Ascending aorta (tissue), 2 donors: ENCODE measurements at regions not wholly inside any gene's neighbourhood (a gene's known extent, or its start where the extent isn't known, plus 50 kb on each side); places are given as distances from the start of the nearest gene placed in this dataset.
"Not testable (repeated sequence)": the region's sequence is repeated elsewhere in the genome, so short reads cannot be mapped to it uniquely, and the experiment has no call there.

ENCODE experiments used
- DNase-seq, 2 donors: peaks; one replicate each; pipeline ENCODE4 v3.0.0-alpha.2; 2019; ENCODE audit warnings: low spot score in 2 of 2
- H3K27ac ChIP-seq, 2 donors: fragments of 200-600 bp; sonication (generic); one replicate each; pipeline ENCODE4 v1.5.1; 2016 to 2017; ENCODE audit warnings: mild to moderate bottlenecking in 1 of 2
- H3K27me3 ChIP-seq: fragments of 200-600 bp; sonication (generic); one replicate; pipeline ENCODE4 v1.5.1; 2017
- H3K36me3 ChIP-seq, 2 donors: fragments of 200-600 bp; sonication (generic); one replicate each; pipeline ENCODE4 v1.5.1; 2016
- H3K4me1 ChIP-seq, 2 donors: fragments of 200-600 bp; sonication (generic); one replicate each; pipeline ENCODE4 v1.5.1; 2016 to 2017; ENCODE audit warnings: mild to moderate bottlenecking in 1 of 2
- H3K4me3 ChIP-seq, 2 donors: fragments of 200-600 bp; sonication (generic); one replicate each; pipeline ENCODE4 v1.5.1; 2016 to 2017; ENCODE audit warnings: mild to moderate bottlenecking in 1 of 2
- H3K9me3 ChIP-seq, 2 donors: fragments of 200-600 bp; sonication (generic); one replicate each; pipeline ENCODE4 v1.5.1; 2016
- intact Hi-C: fragments of 100-400 bp; cut with DNase I; formaldehyde crosslinking; loops from one replicate; pipeline ENCODE4 v1.15.1; 2023
- TF ChIP-seq, protein P1 (sequence below), 3 experiments: fragments of 200-600 bp in 2 of 3; fragments of 450-650 bp in 1 of 3; sonication (generic) in 2 of 3; IDR thresholded peaks; one replicate each; pipeline ENCODE4 v1.5.1; 2016 to 2019; ENCODE audit warnings: antibody characterized with exemption in 3 of 3, mild to moderate bottlenecking in 1 of 3, moderate library complexity in 1 of 3

DNA sequence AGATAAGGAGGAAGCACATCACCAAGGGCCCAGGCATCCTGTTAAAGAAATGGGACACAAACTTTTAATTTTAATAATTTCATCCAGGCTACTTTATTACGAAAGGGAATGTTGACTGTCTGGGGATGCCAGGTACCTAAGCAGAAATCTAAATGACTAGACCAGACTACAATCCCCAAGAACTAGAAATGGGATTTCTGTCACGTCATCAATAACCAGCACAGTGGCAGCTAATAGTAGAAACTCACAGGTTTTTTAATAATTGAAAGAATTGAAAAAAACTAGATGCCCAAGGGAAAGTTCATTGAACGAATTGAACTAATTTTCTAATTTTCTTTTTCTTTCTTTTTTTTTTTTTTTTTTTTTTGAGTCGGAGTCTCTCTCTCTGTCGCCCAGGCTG lies 789.3 kb downstream of the IGSF11 start:
- Histone ChIP-seq H3K9me3 (no peaks in the 10 kb centered on the region), H3K27me3 (no peaks in the 10 kb centered on the region), H3K36me3 (no peaks in the 10 kb centered on the region), H3K4me3 (no peak overlapping the region), H3K27ac (no peak overlapping the region), H3K4me1 (no peaks in the 10 kb centered on the region)
- DNase-seq = no peak
- TF ChIP-seq, protein P1, sequence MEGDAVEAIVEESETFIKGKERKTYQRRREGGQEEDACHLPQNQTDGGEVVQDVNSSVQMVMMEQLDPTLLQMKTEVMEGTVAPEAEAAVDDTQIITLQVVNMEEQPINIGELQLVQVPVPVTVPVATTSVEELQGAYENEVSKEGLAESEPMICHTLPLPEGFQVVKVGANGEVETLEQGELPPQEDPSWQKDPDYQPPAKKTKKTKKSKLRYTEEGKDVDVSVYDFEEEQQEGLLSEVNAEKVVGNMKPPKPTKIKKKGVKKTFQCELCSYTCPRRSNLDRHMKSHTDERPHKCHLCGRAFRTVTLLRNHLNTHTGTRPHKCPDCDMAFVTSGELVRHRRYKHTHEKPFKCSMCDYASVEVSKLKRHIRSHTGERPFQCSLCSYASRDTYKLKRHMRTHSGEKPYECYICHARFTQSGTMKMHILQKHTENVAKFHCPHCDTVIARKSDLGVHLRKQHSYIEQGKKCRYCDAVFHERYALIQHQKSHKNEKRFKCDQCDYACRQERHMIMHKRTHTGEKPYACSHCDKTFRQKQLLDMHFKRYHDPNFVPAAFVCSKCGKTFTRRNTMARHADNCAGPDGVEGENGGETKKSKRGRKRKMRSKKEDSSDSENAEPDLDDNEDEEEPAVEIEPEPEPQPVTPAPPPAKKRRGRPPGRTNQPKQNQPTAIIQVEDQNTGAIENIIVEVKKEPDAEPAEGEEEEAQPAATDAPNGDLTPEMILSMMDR (IDR thresholded peaks at IDR 0.05) = no peak
- intact Hi-C loops = no loop called here

DNA sequence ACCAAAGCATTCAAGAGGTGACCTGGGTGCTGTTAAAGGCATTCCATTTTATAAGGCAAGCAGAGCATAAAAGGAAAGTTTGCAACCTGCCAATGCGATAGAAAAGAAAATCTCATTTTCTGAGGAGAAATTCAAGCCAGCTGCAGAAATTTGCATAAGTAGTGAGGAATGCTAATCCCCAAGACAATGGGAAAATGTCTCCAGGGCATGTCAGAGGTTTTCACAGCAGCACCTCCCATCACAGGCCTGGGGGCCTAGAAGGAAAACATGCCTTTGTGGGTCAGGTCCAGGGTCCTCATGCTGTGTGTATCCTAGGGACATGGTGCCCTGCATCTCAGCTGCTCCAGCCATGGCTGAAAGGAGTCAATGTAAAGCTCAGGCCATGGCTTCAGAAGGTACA lies 775.8 kb downstream of the IGSF11 start:
- intact Hi-C loops, H3K27me3 ChIP-seq, DNase-seq, H3K27ac ChIP-seq, H3K4me1 ChIP-seq, H3K9me3 ChIP-seq, H3K36me3 ChIP-seq, H3K4me3 ChIP-seq: not testable (repeated sequence)

DNA sequence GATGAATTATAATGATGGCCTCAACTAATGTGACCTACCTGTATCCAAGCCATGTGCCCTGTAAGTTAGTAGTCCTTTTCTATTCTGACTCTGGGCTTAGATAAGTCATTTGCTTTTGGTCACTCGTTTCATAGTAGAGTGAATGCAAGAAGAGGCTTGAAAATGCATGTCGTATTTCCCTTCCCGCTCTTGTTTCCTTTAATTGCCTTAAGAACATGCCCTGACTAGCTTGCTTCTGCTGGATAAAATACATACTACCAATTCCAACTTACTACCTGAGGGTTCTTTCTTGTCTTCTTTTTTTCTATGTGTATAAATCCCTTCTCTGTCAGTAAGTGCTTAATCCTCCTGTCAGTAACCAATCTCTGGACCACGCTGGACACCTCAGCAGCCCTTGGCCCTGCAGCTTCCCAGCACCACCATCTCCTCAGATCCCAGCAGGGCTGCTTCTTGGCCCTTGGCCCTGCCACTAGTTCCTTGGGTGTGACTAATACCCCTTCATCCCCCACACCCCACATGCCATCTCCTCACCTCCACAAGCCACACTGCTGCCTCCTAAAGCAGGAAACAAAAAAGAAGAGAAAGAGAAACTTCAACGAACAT lies 771.7 kb downstream of the IGSF11 start:
- TF ChIP-seq, protein P1 (IDR thresholded peaks at IDR 0.05) = no peak
- H3K27me3 ChIP-seq = no peaks in the 10 kb centered on the region
- H3K4me1 ChIP-seq = no peaks in the 10 kb centered on the region
- DNase-seq = no peak
- no peak overlapping the region for H3K4me3 ChIP-seq
- H3K9me3 ChIP-seq = no peaks in the 10 kb centered on the region
- H3K27ac ChIP-seq = no peak overlapping the region
- H3K36me3 ChIP-seq = no peaks in the 10 kb centered on the region
- intact Hi-C loops = no loop called here

DNA sequence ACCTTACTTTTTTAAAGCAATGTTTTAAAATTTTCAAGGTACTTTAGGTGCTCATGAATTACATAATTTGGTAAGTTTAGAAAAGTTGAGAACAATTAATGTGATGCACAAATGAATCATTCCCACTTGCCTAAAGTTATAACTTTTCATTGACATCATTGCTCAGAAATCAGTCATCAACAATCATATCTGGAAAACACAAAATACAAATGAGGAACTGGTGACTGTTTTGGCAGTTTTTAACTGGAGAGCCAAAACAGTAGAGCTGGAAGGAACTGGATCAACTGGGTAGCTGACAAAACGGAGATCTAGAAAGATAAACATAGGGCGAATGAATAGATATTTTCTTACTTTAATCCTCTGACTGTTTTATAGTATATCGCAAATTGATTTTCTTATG lies 767.1 kb downstream of the IGSF11 start:
- Histone ChIP-seq H3K4me1 (no peaks in the 10 kb centered on the region), H3K36me3 (no peaks in the 10 kb centered on the region), H3K9me3 (no peaks in the 10 kb centered on the region), H3K27me3 (no peaks in the 10 kb centered on the region), H3K27ac (no peak overlapping the region), H3K4me3 (no peak overlapping the region)
- intact Hi-C loops = no loop called here
- TF ChIP-seq, protein P1 (IDR thresholded peaks at IDR 0.05) = no peak
- no peak for DNase-seq

DNA sequence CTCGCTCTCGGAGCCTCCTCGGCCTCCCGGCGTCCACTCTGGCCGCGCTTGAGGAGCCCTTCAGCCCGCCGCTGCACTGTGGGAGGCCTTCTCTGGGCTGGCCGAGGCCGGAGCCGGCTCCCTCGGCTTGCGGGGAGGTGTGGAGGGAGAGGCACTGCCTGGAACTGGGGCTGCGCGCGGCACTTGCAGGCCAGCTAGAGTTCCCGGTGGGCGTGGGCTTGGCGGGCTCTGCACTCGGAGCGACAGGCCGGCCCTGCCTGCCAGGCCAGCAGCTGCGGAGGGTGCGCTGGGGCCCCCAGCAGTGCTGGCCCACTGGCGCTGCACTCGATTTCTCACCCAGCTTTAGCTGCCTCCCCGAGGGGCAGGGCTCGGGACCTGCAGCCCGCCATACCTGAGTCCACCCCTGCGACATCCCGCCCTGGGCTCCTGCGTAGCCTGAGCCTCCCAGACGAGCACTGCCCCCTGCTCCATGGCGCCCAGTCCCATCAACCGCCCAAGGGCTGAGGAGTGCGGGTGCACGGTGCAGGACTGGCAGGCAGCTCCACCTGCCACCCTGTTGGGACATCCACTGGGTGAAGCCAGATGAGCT lies 765.0 kb downstream of the IGSF11 start:
- intact Hi-C loops = no loop called here
- H3K27ac ChIP-seq = no peak overlapping the region
- no peaks in the 10 kb centered on the region for H3K36me3 ChIP-seq
- DNase-seq = no peak
- H3K27me3 ChIP-seq = no peaks in the 10 kb centered on the region
- no peak overlapping the region for H3K4me3 ChIP-seq
- no peaks in the 10 kb centered on the region for H3K9me3 ChIP-seq
- no peaks in the 10 kb centered on the region for H3K4me1 ChIP-seq
- TF ChIP-seq, protein P1 (IDR thresholded peaks at IDR 0.05) = no peak

DNA sequence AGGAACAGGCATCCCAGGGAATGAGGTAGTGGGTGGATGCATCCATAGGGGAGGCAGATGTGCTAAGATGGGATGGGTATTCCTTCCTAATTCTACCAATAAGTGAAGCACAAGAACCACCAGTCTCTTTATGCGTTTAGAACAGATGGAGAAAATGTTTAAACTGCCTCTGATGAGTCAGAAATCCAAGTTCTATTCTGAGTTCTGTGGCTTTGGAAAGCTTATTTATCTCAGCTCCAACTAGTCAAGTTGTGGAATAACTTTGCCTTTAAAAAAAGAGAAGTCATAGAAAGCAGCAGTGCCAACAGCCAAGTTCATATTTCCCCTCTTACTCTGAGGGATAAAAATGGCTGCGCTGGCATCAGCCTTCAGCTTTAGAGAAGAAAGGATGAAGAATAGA lies 761.7 kb downstream of the IGSF11 start:
- TF ChIP-seq, protein P1 (IDR thresholded peaks at IDR 0.05) = no peak

More for the DNA sequence above, 761.7 kb downstream of the IGSF11 start:
- Histone ChIP-seq H3K4me1 (no peaks in the 10 kb centered on the region), H3K27me3 (no peaks in the 10 kb centered on the region), H3K36me3 (no peaks in the 10 kb centered on the region), H3K4me3 (no peak overlapping the region), H3K27ac (no peak overlapping the region), H3K9me3 (no peaks in the 10 kb centered on the region)
- intact Hi-C loops = no loop called here
- no peak for DNase-seq
